Trophoblast cell (in vitro differentiated cells and primary cell): ENCODE measurements at regions not wholly inside any gene's neighbourhood (a gene's known extent, or its start where the extent isn't known, plus 50 kb on each side); places are given as distances from the start of the nearest gene placed in this dataset.
"Not testable (repeated sequence)": the region's sequence is repeated elsewhere in the genome, so short reads cannot be mapped to it uniquely, and the experiment has no call there.

Experiments used
- DNase-seq, 2 donors: peaks; one replicate each; pipeline ENCODE4 v3.0.0-alpha.2; 2016
- H2AFZ ChIP-seq: 2 replicates; pipeline ENCODE4 v1.6.1; 2013; ENCODE audit warnings: low read length, moderate library complexity, mild to moderate bottlenecking; ENCODE audit not compliant: insufficient read depth, poor library complexity
- H2AK5ac ChIP-seq: 2 replicates; pipeline ENCODE4 v1.6.1; 2013; ENCODE audit warnings: mild to moderate bottlenecking, low read length
- H2BK120ac ChIP-seq: 2 replicates; pipeline ENCODE4 v1.6.1; 2013; ENCODE audit warnings: low read length, mild to moderate bottlenecking, moderate library complexity; ENCODE audit not compliant: insufficient read depth, poor library complexity
- H2BK12ac ChIP-seq: 2 replicates; pipeline ENCODE4 v1.6.1; 2013; ENCODE audit warnings: mild to moderate bottlenecking, low read length, moderate library complexity
- H2BK5ac ChIP-seq: 2 replicates; pipeline ENCODE4 v1.6.1; 2013; ENCODE audit warnings: low read length, low read depth, moderate library complexity, mild to moderate bottlenecking; ENCODE audit not compliant: poor library complexity
- H3K14ac ChIP-seq: 2 replicates; pipeline ENCODE4 v1.6.1; 2013; ENCODE audit warnings: mild to moderate bottlenecking, low read length
- H3K18ac ChIP-seq: 2 replicates; pipeline ENCODE4 v1.6.1; 2013; ENCODE audit warnings: mild to moderate bottlenecking, low read length
- H3K23ac ChIP-seq: 2 replicates; pipeline ENCODE4 v1.6.1; 2013; ENCODE audit warnings: low read length
- H3K27ac ChIP-seq: 2 replicates; pipeline ENCODE4 v1.5.1; 2013; ENCODE audit warnings: low read depth, mild to moderate bottlenecking, inconsistent platforms, low read length, moderate library complexity
- H3K27me3 ChIP-seq: 2 replicates; pipeline ENCODE4 v1.6.1; 2013; ENCODE audit warnings: inconsistent platforms, mild to moderate bottlenecking, low read length, moderate library complexity; ENCODE audit not compliant: insufficient read depth
- H3K36me3 ChIP-seq, 2 experiments: 1 replicate in 1 of 2; 2 replicates in 1 of 2; pipeline ENCODE4 v1.6.1; 2013; ENCODE audit warnings: low read length in 2 of 2, mild to moderate bottlenecking in 2 of 2, moderate library complexity in 1 of 2; ENCODE audit not compliant: insufficient read depth in 2 of 2, control insufficient read depth in 1 of 2
- H3K4ac ChIP-seq: 2 replicates; pipeline ENCODE4 v1.6.1; 2013; ENCODE audit warnings: low read depth, mild to moderate bottlenecking, low read length, moderate library complexity
- H3K4me1 ChIP-seq, 2 experiments: 1 replicate in 1 of 2; 2 replicates in 1 of 2; pipeline ENCODE4 v1.6.1; 2013; ENCODE audit warnings: low read length in 2 of 2, mild to moderate bottlenecking in 2 of 2, moderate library complexity in 1 of 2; ENCODE audit not compliant: insufficient read depth in 2 of 2, control insufficient read depth in 1 of 2
- H3K4me2 ChIP-seq: 2 replicates; pipeline ENCODE4 v1.6.1; 2013; ENCODE audit warnings: inconsistent platforms, mild to moderate bottlenecking, low read length, moderate library complexity
- H3K4me3 ChIP-seq: 2 replicates; pipeline ENCODE4 v1.5.1; 2013; ENCODE audit warnings: mild to moderate bottlenecking, low read depth, low read length, inconsistent platforms
- H3K79me1 ChIP-seq: one replicate; pipeline ENCODE4 v1.6.1; 2013; ENCODE audit warnings: low read length
- H3K79me2 ChIP-seq: 2 replicates; pipeline ENCODE4 v1.6.1; 2013; ENCODE audit warnings: low read length, mild to moderate bottlenecking; ENCODE audit not compliant: control insufficient read depth, insufficient read depth, poor library complexity
- H3K9ac ChIP-seq: 2 replicates; pipeline ENCODE4 v1.6.1; 2013; ENCODE audit warnings: mild to moderate bottlenecking, low read length
- H3K9me3 ChIP-seq: 2 replicates; pipeline ENCODE4 v1.6.1; 2013; ENCODE audit warnings: low read depth, mild to moderate bottlenecking, control low read depth, inconsistent platforms, low read length; ENCODE audit not compliant: insufficient read depth
- H4K12ac ChIP-seq: 2 replicates; pipeline ENCODE4 v1.6.1; 2013; ENCODE audit warnings: low read depth, mild to moderate bottlenecking, low read length, moderate library complexity
- H4K8ac ChIP-seq: 2 replicates; pipeline ENCODE4 v1.6.1; 2013; ENCODE audit warnings: low read depth, mild to moderate bottlenecking, low read length, moderate library complexity
- H4K91ac ChIP-seq: one replicate; pipeline ENCODE4 v1.6.1; 2013; ENCODE audit warnings: low read depth, mild to moderate bottlenecking, low read length, moderate library complexity
- WGBS: extraction: QIAGEN DNeasy Blood & Tissue Kit; methylation state at CpG from one replicate; pipeline ENCODE4 v1.1.7; 2013; ENCODE audit warnings: missing lambda C conversion rate; ENCODE audit not compliant: insufficient read length, insufficient coverage; ENCODE audit errors: extremely low coverage; 5-methylcytosine and 5-hydroxymethylcytosine counted together

DNA sequence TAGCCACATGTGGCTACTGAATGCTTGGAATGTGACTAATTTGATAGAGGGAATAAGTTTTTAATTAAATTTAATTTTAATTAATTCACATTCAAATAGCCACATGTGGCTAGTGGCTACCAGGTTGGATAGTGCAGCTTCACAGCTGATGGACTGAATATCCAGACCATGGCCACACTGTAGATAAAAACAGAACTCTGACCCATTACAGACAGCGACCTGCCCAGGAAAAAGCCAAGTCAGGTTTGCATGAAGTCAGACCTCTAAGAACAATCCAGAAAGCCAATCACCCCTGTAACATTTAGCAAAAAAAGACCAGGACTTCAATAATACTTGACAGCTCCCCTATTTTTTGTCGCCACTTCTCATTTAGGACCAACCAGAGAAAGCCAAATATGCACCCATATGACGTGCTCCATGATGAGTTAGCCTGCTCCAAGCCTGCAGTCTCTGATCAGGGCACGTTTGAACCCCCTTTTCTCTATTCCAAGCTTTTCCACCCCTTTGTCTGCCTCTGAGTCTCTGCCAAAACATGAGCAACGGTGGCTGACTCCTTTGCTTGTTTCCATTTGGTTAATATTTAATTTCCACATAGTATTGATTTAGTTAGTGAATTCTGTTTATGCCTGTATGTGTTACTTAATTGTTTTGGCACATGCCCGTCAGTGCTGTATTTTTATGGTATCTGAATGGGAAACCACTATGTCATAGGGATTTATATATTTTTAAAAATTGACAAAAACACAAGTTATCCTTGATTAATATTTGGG is 636.3 kb downstream of the UTRN start:
- H3K79me2 ChIP-seq, result no peaks in the 10 kb centered on the region
- H3K4me2 ChIP-seq, result no peak overlapping the region
- H2BK5ac ChIP-seq, result no peak overlapping the region
- H3K4ac ChIP-seq, result no peak overlapping the region
- H2BK120ac ChIP-seq, result no peak overlapping the region
- no peak overlapping the region for H3K27ac ChIP-seq
- no peaks in the 10 kb centered on the region for H3K4me1 ChIP-seq
- no peak overlapping the region for H4K91ac ChIP-seq
- no peak overlapping the region for H4K8ac ChIP-seq
- no peak overlapping the region for H4K12ac ChIP-seq
- H2BK12ac ChIP-seq, result no peak overlapping the region
- H3K9me3 ChIP-seq, result peaks cover 3% of the 10 kb centered on the region
- no peaks in the 10 kb centered on the region for H3K36me3 ChIP-seq
- H3K14ac ChIP-seq, result no peak overlapping the region
- no peak overlapping the region for H3K18ac ChIP-seq
- H3K9ac ChIP-seq, result no peak overlapping the region
- H3K23ac ChIP-seq, result no peak overlapping the region
- WGBS, result no CpG with 5 or more reads among the region's 6 CpGs
- no peak overlapping the region for H3K4me3 ChIP-seq
- no peaks in the 10 kb centered on the region for H3K27me3 ChIP-seq
- H2AK5ac ChIP-seq, result no peak overlapping the region
- no peaks in the 10 kb centered on the region for H3K79me1 ChIP-seq
- DNase-seq, result no peak
- H2AFZ ChIP-seq, result no peak overlapping the region

DNA sequence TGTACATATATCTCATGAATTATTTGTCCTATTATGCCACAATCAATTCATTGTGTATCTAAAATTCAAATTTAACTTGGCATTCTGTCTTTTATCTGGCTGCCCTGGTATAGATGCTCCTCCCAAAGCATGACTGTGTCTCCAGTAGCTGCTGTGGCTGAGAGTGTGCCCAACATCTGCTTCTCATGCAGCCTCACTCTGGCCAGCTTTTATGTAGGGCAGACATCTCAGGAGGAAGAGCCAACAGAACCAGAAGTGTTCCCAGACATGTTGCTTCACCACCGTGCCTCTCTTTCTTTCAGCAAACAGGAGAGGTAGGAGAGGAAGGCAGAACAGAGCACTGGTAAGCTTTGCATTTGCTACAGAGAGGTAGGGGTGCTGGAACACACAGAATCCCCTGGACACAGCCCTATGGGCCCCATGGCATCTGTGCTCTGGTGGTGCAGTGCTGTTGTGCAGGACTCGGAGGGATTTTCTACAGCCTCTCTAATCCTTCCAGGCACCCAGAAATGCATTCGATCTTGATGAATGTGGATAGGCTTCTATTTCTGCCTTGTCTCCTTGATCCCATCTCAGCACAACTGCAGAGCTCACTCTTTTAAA is 637.1 kb downstream of the UTRN start:
- no peak overlapping the region for H4K91ac ChIP-seq
- H4K12ac ChIP-seq, result no peak overlapping the region
- H3K27ac ChIP-seq, result no peak overlapping the region
- H3K4me2 ChIP-seq, result no peak overlapping the region
- H4K8ac ChIP-seq, result no peak overlapping the region
- H3K27me3 ChIP-seq, result no peaks in the 10 kb centered on the region
- H3K4me3 ChIP-seq, result no peak overlapping the region
- no peak overlapping the region for H3K14ac ChIP-seq
- H3K4ac ChIP-seq, result no peak overlapping the region
- H2BK120ac ChIP-seq, result no peak overlapping the region
- no peak overlapping the region for H2AK5ac ChIP-seq
- no peaks in the 10 kb centered on the region for H3K36me3 ChIP-seq
- H3K79me2 ChIP-seq, result no peaks in the 10 kb centered on the region
- H3K4me1 ChIP-seq, result no peaks in the 10 kb centered on the region
- H3K9ac ChIP-seq, result no peak overlapping the region
- WGBS, result no CpG with 5 or more reads among the region's 3 CpGs
- peaks cover 3% of the 10 kb centered on the region for H3K9me3 ChIP-seq
- no peak for DNase-seq
- no peak overlapping the region for H3K23ac ChIP-seq
- H2BK5ac ChIP-seq, result no peak overlapping the region
- H3K79me1 ChIP-seq, result no peaks in the 10 kb centered on the region
- H3K18ac ChIP-seq, result no peak overlapping the region
- H2BK12ac ChIP-seq, result no peak overlapping the region
- H2AFZ ChIP-seq, result no peak overlapping the region

DNA sequence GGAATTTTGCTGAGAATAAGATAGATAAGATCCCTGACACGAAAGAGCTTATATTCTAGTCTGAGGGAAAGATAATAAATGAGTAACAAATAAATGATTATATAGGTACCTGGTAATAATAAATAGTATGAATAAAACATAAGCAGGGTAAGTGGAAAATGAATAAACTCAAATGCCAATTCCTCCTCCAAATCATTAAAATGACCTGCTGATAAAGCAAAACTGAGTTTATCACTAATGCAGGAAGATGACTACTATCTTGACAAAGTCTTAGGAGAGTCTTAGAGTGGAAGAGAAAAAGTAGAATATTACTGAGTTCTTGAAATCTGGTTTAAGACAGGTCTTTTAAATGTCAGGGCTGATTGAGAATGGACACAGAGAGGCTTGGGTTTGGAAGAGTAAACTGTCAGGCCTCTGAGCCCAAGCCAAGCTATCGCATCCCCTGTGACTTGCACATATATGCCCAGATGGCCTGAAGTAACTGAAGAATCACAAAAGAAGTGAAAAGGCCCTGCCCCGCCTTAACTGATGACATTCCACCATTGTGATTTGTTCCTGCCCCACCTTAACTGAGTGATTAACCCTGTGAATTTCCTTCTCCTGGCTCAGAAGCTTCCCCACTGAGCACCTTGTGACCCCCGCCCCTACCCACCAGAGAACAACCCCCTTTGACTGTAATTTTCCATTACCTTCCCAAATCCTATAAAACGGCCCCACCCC is 637.8 kb downstream of the UTRN start:
- H2BK12ac ChIP-seq, H3K18ac ChIP-seq, H2BK120ac ChIP-seq, H3K14ac ChIP-seq, H3K27me3 ChIP-seq, H2AK5ac ChIP-seq, H3K36me3 ChIP-seq, DNase-seq, H3K79me1 ChIP-seq, H3K9me3 ChIP-seq, H3K23ac ChIP-seq, H4K8ac ChIP-seq, H3K4me3 ChIP-seq, H2AFZ ChIP-seq, H4K12ac ChIP-seq, H3K27ac ChIP-seq, H3K4me2 ChIP-seq, H3K4me1 ChIP-seq, H3K79me2 ChIP-seq, H3K9ac ChIP-seq, H2BK5ac ChIP-seq, H4K91ac ChIP-seq, H3K4ac ChIP-seq: not testable (repeated sequence)
- WGBS, result no CpG with 5 or more reads among the region's 5 CpGs

DNA sequence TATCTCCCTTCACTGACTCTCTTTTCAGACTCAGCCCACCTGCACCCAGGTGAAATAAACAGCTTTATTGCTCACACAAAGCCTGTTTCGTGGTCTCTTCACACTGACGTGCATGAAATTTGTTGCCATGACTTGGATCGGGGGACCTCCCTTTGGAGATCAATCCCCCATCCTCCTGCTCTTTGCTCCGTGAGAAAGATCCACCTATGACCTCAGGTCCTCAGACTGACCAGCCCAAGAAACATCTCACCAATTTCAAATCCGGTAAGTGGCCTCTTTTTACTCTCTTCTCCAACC is 638.3 kb downstream of the UTRN start:
- H2AK5ac ChIP-seq, H3K23ac ChIP-seq, H4K91ac ChIP-seq, H3K18ac ChIP-seq, H3K4me3 ChIP-seq, H3K27ac ChIP-seq, H2AFZ ChIP-seq, H4K12ac ChIP-seq, H3K9me3 ChIP-seq, H2BK12ac ChIP-seq, H3K79me2 ChIP-seq, H2BK5ac ChIP-seq, H3K14ac ChIP-seq, H2BK120ac ChIP-seq, H3K79me1 ChIP-seq, DNase-seq, H4K8ac ChIP-seq, H3K27me3 ChIP-seq, H3K4me1 ChIP-seq, H3K4ac ChIP-seq, H3K4me2 ChIP-seq, H3K36me3 ChIP-seq, H3K9ac ChIP-seq: not testable (repeated sequence)
- no CpG with 5 or more reads among the region's 5 CpGs for WGBS
